ENCODE measurements at regions not wholly inside any gene's neighbourhood (a gene's known extent, or its start where the extent isn't known, plus 50 kb on each side); places are given as distances from the start of the nearest gene placed in this dataset.
A peak's percentile ranks its signal among the peaks of the same experiment; 100 is the strongest.

DNA sequence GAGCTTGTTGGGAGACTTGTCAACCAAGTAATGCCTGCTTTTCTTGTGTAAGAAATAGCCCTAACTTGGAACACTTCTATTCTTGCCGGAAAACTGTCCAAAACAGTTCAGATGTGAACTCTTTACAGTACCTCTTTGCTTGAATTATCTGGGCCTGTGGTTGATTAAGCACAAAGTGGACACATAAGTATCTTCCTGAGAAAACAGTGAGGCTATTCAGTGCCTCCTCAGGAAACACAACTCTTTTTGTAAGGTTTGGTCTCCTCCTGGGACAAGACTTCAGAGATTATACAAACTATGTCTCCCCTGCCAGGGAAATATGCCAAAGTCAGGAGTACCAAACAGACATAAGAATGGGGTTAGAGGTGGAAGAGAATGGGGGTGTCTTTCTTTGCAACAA is 127.7 kb downstream of the LACC1 start:
- no peak overlapping the region for H4K8ac ChIP-seq (ENCODE audit: extremely low read depth, insufficient read depth, low read length)
- 0 out of 2 replicates have a peak overlapping the region, but pooled peaks have one; percentile 53 for H2BK15ac ChIP-seq (ENCODE audit: low read length)
- H3K79me2 ChIP-seq (ENCODE audit: control insufficient read depth in 1 of 2, insufficient read depth in 2 of 2, low read length in 2 of 2) = no peaks in the 10 kb centered on the region
- H3K4me3 ChIP-seq (ENCODE audit: extremely low read depth in 1 of 4, insufficient read depth in 2 of 4, low read depth in 3 of 4, low read length in 4 of 4) = no peak overlapping the region
- H3K14ac ChIP-seq (ENCODE audit: insufficient read length) = no peak overlapping the region
- H3K4ac ChIP-seq (replicated peaks; ENCODE audit: insufficient read length, low read depth, low read length) = no peak overlapping the region
- no peak overlapping the region for H2BK20ac ChIP-seq (ENCODE audit: low read length)
- H3K27me3 ChIP-seq (replicated peaks in 1 of 4; ENCODE audit: control insufficient read depth in 3 of 4, extremely low read depth in 1 of 4, insufficient read depth in 3 of 4, low read length in 3 of 4) = no peaks in the 10 kb centered on the region
- no peak overlapping the region for H2BK120ac ChIP-seq (replicated peaks; ENCODE audit: low read depth, low read length)
- no peaks in the 10 kb centered on the region for H3K9me3 ChIP-seq (ENCODE audit: insufficient read depth in 2 of 2, low read depth in 1 of 2, low read length in 1 of 2)
- no peaks in the 10 kb centered on the region for H3K4me1 ChIP-seq (replicated peaks in 1 of 4; ENCODE audit: control insufficient read depth in 3 of 4, insufficient read depth in 4 of 4, low read length in 3 of 4)
- no peak for FAIRE-seq
- no peak overlapping the region for H3K23ac ChIP-seq (ENCODE audit: insufficient read length)
- POLR2A ChIA-PET (ENCODE audit: partially characterized antibody) = no interaction called here
- H2BK5ac ChIP-seq (ENCODE audit: low read depth, low read length) = no peak overlapping the region
- H3K56ac ChIP-seq (replicated peaks; ENCODE audit: insufficient read length, low read depth, low read length) = no peak overlapping the region
- no peak overlapping the region for H2AFZ ChIP-seq (ENCODE audit: low read length)
- H3K18ac ChIP-seq (ENCODE audit: extremely low read depth, low read length) = no peak overlapping the region
- WGBS, 2 experiments (ENCODE audit: extremely low coverage in 1 of 2, insufficient coverage in 1 of 2, insufficient read length in 1 of 2, insufficient replicate concordance in 2 of 2, low coverage in 1 of 2, low lambda C conversion rate in 2 of 2, missing lambda C conversion rate in 1 of 2) = 78% methylated on average over 1 of the region's 1 CpG; no CpG with 5 or more reads in 1 of the 2 experiments
- no peaks in the 10 kb centered on the region for H3K23me2 ChIP-seq (ENCODE audit: low read depth, low read length)
- H4K20me1 ChIP-seq (replicated peaks in 1 of 2; ENCODE audit: control insufficient read depth in 1 of 2, insufficient read depth in 2 of 2, low read length in 2 of 2) = no peaks in the 10 kb centered on the region
- no peak overlapping the region for H2AK5ac ChIP-seq (ENCODE audit: low read depth, low read length)
- no peak overlapping the region for H3K4me2 ChIP-seq (ENCODE audit: insufficient read depth in 1 of 2, low read depth in 2 of 2, low read length in 2 of 2)
- H3K79me1 ChIP-seq (ENCODE audit: low read depth, low read length) = no peaks in the 10 kb centered on the region
- H2BK12ac ChIP-seq (ENCODE audit: low read depth, low read length) = no peak overlapping the region
- H3K9ac ChIP-seq (replicated peaks in 1 of 4; ENCODE audit: extremely low read depth in 1 of 4, low read depth in 3 of 4, low read length in 3 of 4) = no peak overlapping the region
- no peak for DNase-seq (ENCODE audit: low read depth in 1 of 2, low spot score in 2 of 2)
- no peak overlapping the region for H4K5ac ChIP-seq (ENCODE audit: insufficient read length, low read depth, low read length)
- no peak overlapping the region for H4K91ac ChIP-seq (replicated peaks; ENCODE audit: insufficient read length, low read length)
- CTCF ChIA-PET (ENCODE audit: partially characterized antibody) = no interaction called here
- no peak overlapping the region for H3K27ac ChIP-seq (ENCODE audit: low read depth, low read length)
- H3K36me3 ChIP-seq (ENCODE audit: control insufficient read depth in 2 of 4, insufficient read depth in 4 of 4, low read length in 3 of 4) = no peaks in the 10 kb centered on the region
- no peak for TF ChIP-seq TCF12 (IDR thresholded peaks at IDR 0.05; ENCODE audit: low read depth, low read length)
- TF ChIP-seq GTF2F1 (IDR thresholded peaks at IDR 0.05; ENCODE audit: borderline replicate concordance, low read depth, low read length) = no peak
- TF ChIP-seq TEAD4 (IDR thresholded peaks at IDR 0.05; ENCODE audit: low read depth, low read length) = no peak
- TF ChIP-seq, protein P1, sequence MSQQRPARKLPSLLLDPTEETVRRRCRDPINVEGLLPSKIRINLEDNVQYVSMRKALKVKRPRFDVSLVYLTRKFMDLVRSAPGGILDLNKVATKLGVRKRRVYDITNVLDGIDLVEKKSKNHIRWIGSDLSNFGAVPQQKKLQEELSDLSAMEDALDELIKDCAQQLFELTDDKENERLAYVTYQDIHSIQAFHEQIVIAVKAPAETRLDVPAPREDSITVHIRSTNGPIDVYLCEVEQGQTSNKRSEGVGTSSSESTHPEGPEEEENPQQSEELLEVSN (IDR thresholded peaks at IDR 0.05) = no peak
- no peak for TF ChIP-seq CBX5 (IDR thresholded peaks at IDR 0.05; ENCODE audit: low read depth, low read length)
- TF ChIP-seq FOSL1 (IDR thresholded peaks at IDR 0.05; ENCODE audit: insufficient read depth, low read depth, low read length) = no peak
- no peak for TF ChIP-seq ZNF274 (IDR thresholded peaks at IDR 0.05; ENCODE audit: borderline replicate concordance, extremely low read depth, low read length)
- no peak for TF ChIP-seq MAX (IDR thresholded peaks at IDR 0.05)
- TF ChIP-seq SRF (IDR thresholded peaks at IDR 0.05; ENCODE audit: low read depth, low read length) = no peak
- no peak for TF ChIP-seq ATF3 (IDR thresholded peaks at IDR 0.05; ENCODE audit: insufficient read depth, low read depth, low read length)
- no peak for TF ChIP-seq CTBP2 (IDR thresholded peaks at IDR 0.05; ENCODE audit: borderline replicate concordance, insufficient read depth, insufficient read length, low read length)
- TF ChIP-seq YY1 (IDR thresholded peaks at IDR 0.05; ENCODE audit: low read depth, low read length) = no peak
- TF ChIP-seq JUND (IDR thresholded peaks at IDR 0.05; ENCODE audit: low read length) = no peak
- no peak for TF ChIP-seq CHD2 (IDR thresholded peaks at IDR 0.05; ENCODE audit: low read length)
